ENCODE measurements at regions not wholly inside any gene's neighbourhood (a gene's known extent, or its start where the extent isn't known, plus 50 kb on each side); places are given as distances from the start of the nearest gene placed in this dataset.
"Not testable (repeated sequence)": the region's sequence is repeated elsewhere in the genome, so short reads cannot be mapped to it uniquely, and the experiment has no call there.

DNA sequence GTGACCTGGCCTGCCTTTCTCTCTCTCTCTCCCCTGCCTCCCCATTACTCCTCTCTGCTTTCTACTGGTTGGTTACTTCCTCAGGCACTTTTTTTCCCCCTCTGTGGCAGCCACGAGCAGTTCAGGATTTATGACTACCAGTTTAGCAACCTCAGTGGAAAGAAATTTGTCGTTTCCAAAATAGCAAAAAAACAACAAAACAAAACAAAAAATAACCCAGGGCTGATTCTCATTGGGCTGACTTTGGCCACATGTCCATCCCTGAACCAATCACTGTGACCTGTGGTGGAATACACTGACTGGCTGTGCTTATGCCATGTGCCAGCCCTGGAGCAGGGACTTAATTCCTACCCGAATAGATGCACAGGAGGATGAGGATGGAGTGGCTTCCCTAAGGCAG is 137.4 kb downstream of the TFAP2C start:
- no peak for DNase-seq (ENCODE audit: low read depth in 2 of 2)

DNA sequence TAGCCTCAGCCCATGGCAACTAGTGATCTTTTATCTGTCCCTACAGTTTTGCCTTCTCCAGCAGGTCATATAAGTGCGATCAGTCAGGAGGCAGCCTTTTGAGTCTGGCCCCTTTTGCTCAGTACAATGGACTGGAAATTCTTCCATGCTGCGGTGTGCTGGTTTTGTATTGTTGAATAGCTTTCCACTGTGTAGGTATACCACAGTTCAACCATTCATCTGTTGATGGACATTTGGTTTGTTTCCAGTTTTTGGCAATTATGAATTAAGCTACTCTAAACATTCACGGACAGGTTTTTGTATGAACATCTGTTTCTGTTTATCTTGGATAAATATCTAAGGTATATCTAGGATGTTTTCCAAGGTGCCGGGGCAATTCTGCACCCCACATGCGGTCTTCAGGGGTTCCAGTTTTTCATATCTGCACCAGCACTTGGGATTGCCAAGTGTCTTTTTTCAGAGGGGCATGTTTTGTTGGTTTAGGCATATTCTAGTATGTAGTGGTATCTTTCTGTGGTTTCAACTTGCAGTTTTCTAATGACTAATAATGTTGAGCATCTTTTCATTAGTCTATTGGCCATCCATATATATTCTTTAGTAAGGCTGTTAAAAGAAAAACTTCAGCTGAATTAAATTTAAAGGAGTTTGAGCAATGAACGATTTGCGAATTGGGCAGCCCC is 141.0 kb downstream of the TFAP2C start:
- no peak for DNase-seq (ENCODE audit: low read depth in 2 of 2)

DNA sequence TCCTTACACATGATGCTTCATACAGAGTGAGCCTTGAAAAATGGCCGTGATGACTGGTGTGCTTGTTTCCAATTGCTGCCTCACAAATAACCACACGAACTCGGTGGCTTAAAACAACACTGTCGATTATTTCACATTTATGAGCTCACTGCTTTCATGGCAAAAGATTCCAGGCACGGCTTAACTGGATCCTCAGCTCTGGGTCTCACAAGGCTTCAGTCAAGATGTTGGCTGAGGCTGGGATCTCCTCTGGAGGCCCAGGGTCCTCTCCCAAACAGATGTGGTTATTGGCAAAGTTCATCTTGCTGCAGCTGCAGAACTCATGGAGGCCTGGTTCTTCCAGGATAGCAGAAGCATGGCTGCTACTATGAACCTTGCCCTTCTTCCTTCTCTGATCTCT is 144.6 kb downstream of the TFAP2C start:
- DNase-seq (ENCODE audit: low read depth in 2 of 2), result no peak

DNA sequence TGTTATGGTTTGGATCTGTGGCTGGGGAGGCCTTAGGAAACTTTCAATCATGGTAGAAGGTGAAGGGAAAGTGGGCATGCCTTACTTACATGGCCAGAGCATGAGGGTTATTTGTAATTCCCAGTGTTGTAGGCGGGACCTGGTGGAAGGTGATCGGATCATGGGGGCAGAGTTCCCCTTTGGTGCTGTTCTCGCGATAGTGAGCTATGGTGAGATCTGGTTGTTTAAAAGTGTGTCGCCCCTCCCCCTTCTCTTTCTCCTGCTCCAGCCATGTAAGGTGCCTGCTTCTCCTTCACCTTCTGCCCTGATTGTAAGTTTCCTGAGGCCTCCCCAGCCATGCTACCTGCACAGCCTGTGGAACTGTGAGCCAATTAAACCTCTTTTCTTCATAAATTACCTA is 145.8 kb downstream of the TFAP2C start:
- no peak for DNase-seq (ENCODE audit: low read depth in 2 of 2)

DNA sequence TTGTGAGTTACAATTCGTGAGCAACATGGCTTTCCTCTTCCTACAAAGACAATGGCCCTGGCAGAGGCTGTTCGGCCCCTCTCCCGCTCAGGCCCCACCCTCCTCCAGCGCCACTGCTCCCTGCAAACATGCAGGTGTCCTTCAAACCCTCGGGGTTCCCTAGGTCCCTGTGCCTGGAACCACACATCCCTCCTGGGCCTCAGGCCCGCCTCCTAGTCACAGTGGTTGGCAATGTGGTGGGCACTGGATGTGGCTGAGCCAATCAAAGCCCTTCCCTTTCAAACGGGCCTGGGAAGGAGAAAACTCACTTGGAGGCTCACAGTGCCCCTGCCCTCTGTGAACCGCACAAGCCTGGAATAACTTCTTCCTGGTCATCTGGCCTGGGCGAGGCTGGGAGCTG is 147.2 kb downstream of the TFAP2C start:
- no peak for DNase-seq (ENCODE audit: low read depth in 2 of 2)

DNA sequence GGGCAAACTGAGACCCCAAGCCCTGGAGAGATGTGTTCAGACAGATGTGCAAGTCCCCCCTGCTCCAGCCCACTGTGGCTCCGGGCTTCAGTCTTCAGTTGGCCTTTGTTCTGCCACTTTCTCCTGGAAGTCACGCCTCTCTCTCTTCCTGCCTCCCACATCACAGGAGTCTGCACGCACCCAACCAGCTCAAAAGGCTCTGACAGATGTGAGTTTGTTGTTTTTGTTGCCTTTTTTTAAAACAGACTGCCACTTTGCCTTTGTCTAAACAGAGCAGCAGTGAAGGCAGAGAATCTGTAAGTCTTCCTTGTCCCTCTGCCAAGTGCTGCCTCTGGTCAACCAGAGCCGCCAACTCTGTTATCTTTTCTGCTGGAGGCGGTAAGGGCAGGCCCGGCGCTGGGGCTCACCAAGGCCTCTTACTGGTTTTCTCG is 149.7 kb downstream of the TFAP2C start:
- no peak for DNase-seq (ENCODE audit: low read depth in 2 of 2)

DNA sequence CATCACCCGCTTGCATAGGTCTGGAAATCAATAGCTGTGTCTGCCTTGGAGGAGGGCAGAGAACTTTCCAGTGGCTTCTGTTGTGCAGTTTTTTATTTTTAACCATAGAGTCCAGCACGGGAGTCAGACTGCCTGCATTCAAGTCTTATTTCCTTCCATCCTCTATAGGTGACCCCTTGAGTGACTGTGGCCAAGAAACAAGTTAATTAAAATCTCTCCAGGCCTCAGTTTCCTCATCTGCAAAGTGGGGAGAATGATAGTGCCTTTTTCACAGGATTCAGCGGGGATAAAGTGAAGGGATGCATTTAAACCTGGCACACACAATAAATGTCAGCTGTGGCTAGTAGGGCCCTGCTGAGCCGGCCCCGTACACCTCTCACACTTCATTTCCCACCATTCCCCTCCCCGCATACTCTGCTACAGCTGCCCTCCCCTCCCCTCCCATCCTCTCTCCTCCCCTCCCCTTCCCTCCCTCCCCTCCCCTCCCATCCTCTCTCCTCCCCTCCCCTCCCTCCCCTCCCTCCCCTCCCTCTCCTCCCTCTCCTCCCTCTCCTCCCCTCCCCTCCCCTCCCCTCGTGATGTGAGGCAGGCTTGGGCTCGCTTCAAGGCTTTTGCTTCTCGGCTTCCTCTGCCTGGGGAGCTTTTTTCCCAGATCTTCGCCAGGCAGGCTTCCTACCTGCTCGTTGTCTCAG is 150.5 kb downstream of the TFAP2C start:
- no peak for DNase-seq (ENCODE audit: low read depth in 2 of 2)

DNA sequence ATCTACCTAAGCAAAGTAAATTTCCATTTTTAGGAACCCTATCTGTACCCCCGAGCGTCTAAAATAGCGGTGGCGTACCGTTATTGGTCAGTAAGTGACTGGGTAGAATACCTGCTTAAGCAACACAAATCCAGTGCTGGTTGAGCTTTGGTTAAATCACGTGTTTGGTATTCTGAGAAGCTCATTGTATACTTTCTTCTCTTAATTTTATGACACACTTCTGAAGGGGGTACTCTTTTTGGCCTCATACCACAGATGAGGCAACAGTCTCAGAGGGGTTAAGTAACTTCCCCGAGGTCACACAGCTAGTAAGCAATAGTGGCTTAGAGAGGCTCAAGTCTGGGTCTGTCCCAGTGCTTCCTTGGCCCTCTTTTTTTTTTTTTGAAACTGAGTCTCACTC is 151.2 kb downstream of the TFAP2C start:
- no peak for DNase-seq (ENCODE audit: low read depth in 2 of 2)

DNA sequence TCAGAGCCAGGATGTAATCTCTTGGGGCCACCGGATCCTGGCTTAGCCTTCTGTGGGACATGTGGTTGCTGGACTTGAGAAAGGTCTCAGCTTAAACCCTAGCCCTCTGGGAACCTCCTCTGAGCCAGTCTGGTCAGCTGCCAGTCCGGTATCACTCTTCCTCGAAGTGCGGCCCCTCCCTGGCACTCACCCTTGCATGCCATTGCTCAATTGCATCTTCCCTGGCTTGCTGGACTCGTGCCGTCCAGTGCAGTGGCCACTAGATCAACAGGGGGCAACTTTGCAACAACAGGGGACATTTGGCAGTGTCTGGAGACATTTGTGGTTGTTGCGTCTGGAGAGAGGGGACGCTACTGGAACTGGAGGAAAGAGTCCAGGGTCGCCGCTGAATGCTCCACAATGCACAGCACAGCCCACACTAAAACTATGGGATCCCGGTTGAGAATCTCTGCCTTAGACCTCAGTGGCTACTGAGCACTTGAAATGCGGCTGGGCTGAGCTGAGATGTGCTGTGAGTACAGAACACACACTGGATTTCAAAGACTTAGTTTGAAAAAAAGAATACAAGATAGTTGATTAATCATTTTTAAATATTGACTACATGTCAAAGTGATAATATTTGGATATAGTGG is 152.1 kb downstream of the TFAP2C start:
- DNase-seq (ENCODE audit: low read depth in 2 of 2), result no peak

DNA sequence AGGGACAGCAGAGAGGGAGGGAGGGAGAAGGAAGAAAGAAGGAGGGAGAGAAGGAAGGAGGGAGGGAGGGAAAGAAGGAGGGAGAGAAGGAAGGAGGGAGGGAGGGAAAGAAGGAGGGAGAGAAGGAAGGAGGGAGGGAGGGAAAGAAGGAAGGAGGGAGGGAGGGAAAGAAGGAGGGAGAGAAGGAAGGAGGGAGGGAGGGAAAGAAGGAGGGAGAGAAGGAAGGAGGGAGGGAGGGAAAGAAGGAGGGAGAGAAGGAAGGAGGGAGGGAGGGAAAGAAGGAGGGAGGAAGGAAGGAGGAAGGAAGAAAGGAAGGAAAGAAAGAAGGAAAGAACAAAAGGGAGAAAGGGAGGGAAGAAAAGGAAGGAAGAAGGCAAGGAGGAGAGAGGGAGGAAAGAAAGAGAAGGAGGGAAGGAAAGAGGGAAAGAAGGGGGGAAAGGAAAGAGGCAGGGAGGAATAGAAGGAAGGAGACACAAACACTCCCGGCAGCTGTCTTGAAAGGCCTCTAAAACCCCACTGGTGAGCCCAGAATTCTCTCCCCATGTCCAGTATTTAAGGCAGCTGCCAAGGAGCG is 153.0 kb downstream of the TFAP2C start:
- DNase-seq (ENCODE audit: low read depth in 2 of 2), result not testable (repeated sequence)

DNA sequence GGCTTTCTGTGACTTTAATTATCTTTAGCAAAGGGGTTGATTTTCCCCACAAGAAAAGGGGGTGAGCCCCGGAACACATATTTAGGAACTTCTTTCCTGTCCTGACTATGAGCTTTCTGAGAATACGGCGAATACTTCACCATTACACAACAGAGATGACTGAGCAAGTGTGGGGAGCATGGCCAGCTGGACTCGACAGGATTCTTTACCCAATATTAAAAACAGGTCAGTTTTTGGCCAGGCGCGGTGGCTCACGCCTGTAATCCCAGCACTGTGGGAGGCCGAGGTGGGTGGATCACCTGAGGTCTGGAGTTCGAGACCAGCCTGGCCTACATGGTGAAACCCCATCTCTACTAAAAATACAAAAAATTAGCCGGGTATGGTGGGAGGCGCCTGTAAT is 153.7 kb downstream of the TFAP2C start:
- DNase-seq (ENCODE audit: low read depth in 2 of 2), result not testable (repeated sequence)

DNA sequence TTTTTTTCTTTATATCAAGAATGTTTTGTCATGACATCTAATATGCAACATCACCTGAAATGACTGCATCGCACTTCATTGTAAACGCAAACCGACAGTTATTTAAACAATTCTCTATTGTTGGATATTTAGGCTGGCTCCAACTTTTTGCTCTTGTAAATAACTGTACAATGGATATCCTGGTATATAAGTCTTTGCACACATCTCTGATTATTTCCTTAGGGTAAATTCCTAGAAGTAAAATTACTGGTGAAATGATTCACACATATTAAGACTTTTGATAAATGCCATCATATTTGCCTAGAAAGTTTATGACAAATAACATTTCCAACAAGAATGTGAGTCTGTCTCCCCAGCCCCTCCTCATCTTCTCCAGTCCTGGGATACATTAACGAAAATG is 154.7 kb downstream of the TFAP2C start:
- DNase-seq (ENCODE audit: low read depth in 2 of 2), result no peak

DNA sequence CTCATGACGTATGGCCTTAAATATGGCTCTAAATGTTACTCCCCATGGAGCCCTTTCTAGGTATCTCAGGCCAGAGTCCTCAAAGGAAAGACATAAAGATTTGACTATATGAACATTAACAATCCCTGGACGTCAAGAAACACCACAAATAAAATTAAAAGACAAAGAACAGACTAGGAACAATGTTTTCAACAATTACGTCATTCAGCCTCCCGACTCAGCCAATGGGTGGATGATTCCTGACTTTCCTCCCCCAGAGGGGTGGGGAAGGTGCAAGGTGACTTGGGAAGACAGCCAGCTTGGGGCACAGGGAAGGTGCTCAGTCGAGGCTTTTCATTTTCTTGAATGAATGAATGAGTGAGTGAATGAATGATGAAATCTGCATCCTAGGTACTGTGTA is 157.4 kb downstream of the TFAP2C start:
- no peak for DNase-seq (ENCODE audit: low read depth in 2 of 2)

DNA sequence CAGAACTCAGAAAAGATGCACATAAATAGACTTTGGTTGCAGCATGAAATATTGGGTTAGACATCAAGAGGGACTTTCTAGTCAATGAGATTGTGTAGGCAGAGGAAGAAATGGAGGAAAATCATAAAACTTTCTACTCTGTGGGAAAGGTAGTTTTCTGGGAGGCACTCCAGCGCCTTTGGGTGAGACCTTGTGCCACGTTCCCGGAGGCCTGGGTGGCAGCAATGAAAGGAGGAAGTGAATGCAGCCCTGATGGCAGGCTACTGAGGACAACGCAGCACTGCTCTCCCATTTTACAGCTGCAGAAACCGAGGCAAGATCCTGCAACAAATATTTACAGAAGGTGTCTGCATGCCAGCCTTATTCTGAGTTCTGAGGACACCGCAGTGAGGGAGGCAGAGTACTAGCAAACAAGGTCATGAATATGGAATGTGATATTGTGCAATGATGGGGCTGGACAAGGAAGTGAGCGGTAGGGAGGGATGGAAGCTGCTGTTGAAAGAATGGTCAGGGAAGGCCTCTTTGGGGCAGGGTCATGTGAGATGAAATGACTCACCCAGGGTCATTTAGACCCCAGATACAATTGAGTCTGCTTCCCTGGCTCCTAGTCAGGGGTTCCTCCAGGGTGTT is 159.1 kb downstream of the TFAP2C start:
- peak; percentile 63 to 64 for DNase-seq (ENCODE audit: low read depth in 2 of 2)

DNA sequence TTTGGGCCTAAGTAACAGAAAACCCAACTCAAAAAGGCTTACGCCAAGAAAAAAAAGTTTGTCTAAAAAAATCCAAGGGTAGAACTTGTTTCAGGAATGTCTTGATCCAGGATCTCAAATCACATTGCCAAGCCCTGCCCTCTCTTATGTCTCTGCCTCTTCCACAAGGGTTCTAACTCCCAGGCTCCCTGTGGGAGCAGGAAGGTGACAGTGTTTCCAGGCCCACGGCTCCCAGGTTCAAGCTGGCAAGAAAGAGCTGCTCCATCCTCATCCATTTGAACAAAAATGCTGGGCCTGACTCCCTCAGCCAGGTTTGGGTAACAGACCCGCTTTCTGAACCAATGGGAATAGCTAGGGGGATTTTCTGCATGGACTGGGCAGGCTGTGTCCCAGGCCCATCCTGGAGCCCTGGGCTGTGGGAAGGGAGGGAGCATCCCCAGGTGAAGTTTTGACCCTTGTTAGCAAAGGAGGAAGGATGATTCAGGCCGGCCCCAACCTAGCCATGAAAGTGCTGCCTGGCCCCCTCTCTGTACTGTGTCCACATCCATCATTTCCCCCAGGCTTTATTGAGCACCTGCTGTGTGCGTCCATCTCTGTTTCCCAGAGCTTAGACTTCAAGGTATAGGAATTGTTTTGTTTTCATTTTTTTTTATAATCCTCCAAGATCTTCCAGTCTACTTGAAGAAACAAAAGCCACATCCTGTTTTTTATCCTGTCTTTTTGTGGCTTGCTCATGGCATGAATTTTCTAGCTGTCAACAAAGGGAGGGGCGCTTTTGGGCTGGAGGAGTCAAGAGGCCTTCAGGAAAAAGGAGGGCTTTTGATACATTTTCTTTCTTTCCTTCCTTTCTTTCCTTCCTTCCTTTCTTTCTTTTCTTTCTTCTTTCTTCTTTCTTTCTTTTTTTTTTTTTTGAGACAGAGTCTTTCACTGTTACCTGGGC is 159.8 kb downstream of the TFAP2C start:
- no peak for DNase-seq (ENCODE audit: low read depth in 2 of 2)

DNA sequence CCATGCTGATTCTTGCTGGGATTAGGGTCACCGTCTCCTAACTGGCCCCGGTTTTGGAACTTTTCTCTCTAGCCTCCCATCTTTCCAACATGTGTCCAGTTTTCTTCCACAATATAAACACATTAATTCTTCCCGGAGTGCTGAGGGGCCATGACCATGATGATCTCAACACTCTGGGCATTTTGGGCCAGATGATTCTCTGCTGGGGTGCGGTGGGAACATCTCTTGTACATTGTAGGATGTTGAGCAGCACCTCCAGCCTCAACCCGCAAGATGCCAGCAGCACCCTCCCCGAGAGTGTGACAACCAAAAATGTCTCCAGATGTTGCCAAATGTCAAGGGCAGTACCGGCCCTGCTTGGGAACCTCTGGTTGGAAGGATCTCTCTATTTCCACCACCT is 164.8 kb downstream of the TFAP2C start:
- DNase-seq (ENCODE audit: low read depth in 2 of 2), result no peak

DNA sequence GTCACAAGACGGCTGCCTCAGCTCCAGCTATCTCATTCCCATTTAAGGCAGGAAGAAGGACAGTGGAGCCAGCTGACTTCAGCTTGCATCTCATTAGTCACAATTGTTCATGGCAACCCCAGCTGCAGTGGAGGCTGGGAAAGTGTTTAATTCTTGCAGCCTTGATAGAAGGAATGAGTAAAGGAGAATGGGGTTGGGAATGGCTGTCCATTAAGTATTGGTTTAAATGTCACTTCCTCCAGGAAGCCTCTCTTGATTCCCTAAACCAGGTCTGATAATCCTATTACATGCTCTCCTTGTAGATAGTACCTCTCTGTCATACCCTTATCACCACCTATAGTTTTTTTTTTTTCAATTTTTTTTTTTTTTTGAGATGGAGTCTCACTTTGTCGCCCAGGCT is 166.4 kb downstream of the TFAP2C start:
- DNase-seq (ENCODE audit: low read depth in 2 of 2), result no peak

DNA sequence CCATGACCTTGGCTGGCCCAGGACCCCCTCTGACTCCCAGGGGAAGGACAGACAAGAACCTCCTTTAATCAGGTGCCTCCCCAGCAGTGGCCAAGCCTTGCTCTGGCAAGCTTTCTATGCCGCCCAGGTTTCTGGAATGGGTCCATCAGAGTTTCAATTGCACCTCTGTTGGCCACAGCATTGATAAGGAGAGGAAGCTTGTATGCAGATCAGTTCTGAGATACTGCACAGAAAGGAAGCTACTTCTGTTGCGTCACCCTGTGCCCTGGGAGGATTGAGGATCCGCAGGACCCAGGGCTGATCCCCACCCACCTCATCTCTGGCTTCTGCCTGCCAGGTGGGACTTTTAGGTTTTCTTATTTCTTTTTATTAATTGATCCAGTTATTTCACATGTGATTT is 167.2 kb downstream of the TFAP2C start:
- DNase-seq (ENCODE audit: low read depth in 2 of 2), result no peak

DNA sequence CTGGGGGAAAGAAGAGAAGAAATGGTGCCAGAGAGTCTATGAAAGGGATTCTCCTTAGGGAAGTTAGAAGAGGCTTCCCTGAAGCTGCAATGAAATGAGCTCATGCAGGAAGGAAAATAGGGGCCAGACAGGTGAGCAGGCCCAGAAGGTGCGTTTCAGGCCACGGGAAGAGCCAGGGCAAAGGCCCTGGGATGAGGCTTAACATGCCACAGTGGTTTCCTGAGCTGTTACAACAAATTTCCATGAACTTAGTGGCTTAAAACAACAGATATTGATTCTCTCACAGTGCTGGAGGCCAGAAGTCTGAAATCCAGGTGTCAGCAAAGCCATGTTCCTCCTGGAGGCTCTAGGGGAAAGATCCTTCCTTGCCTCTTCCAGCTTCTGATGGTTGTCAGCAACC is 167.9 kb downstream of the TFAP2C start:
- DNase-seq (ENCODE audit: low read depth in 2 of 2), result no peak

DNA sequence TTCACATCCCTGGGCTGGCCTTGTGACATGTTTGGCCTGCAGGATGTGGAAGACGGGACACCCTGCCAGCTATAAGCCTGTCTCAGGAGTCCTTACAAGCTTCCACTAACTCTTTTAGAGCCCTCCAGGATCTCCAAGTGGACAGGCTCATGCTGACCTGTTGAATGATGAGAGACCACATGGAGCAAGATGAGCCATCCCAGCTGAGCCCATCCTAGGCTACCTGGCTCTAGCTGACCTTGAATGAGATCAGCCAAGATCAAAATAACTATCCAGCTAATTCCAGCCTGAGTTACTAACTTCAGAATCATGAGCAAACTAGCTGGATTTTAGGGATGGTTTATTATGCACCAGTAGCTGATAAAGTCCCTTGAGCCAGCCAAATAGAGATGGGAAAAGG is 169.5 kb downstream of the TFAP2C start:
- DNase-seq (ENCODE audit: low read depth in 2 of 2), result no peak

DNA sequence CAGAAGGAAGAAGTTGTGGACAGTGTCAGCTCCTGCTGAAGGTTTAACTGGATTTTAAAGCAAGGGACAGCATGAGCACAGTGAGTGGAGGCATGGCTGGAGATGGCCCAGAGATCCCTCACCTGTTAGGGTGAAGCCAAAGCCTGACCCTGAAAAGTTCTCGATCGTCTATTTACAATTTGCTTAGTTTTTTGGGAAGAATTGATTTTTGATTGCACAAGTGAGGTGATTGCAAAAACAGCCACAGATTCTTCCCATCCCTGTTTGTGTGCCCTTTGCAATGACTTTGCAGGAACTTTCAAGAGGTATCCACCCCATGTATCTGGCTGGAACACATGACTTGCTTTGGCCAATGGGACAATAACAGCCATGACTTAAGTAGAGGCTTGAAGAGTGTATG is 170.1 kb downstream of the TFAP2C start:
- DNase-seq (ENCODE audit: low read depth in 2 of 2), result no peak

Data from fibroblast of skin of left biceps (primary cell).